ENCODE measurements at regions not wholly inside any gene's neighbourhood (a gene's known extent, or its start where the extent isn't known, plus 50 kb on each side); places are given as distances from the start of the nearest gene placed in this dataset.
"Not testable (repeated sequence)": the region's sequence is repeated elsewhere in the genome, so short reads cannot be mapped to it uniquely, and the experiment has no call there.

DNA sequence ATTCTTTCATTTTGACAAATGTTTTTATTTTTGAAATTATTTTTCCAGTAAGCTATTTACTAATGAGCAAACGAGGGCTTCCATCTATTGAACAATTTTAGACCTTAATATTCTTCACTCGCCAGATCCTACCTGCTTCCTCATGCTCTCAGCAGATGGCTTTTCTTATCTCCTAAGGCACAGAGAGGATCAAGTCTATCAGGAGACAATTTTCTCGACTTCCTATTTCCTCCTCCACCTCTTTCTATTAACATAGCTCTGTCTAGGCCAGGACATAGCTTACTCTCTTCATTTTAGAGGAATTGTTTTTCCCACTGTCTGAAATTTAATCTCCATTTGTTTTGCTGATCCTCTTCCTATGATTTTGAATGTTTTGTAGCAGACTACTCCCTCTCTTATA, 87.0 kb upstream of the MAN1A1 start:
- Histone ChIP-seq H3K4me3 (ENCODE audit: low read depth, low read length) (no peak overlapping the region), H3K27ac (no peak overlapping the region), H3K27me3 (ENCODE audit: insufficient read depth, low read depth, severe bottlenecking) (no peaks in the 10 kb centered on the region), H3K36me3 (no peaks in the 10 kb centered on the region), H3K9me3 (ENCODE audit: severe bottlenecking) (no peaks in the 10 kb centered on the region)
- no peak for DNase-seq
- TF ChIP-seq, protein P1, sequence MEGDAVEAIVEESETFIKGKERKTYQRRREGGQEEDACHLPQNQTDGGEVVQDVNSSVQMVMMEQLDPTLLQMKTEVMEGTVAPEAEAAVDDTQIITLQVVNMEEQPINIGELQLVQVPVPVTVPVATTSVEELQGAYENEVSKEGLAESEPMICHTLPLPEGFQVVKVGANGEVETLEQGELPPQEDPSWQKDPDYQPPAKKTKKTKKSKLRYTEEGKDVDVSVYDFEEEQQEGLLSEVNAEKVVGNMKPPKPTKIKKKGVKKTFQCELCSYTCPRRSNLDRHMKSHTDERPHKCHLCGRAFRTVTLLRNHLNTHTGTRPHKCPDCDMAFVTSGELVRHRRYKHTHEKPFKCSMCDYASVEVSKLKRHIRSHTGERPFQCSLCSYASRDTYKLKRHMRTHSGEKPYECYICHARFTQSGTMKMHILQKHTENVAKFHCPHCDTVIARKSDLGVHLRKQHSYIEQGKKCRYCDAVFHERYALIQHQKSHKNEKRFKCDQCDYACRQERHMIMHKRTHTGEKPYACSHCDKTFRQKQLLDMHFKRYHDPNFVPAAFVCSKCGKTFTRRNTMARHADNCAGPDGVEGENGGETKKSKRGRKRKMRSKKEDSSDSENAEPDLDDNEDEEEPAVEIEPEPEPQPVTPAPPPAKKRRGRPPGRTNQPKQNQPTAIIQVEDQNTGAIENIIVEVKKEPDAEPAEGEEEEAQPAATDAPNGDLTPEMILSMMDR (IDR thresholded peaks at IDR 0.05; ENCODE audit: low read depth, low read length) = no peak

DNA sequence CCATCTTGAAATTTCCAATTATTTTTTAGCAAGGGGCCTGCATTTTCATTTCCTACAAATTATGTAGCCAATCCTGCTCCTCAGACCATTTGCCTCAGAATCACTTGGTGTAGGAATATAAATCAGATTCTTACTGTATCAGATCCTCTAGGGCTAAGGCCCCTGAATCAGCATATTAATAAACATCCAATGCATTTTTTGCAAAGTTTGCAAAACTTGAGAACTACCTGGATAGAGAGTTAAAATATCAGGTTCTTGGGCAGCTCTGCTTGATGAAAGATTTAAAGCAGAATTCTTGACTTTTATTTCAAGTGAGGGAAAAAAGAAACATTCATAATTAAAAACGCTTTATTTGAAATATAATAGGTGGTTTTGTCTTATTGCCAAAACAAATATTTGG, 82.2 kb upstream of the MAN1A1 start:
- Histone ChIP-seq H3K27ac (no peak overlapping the region), H3K27me3 (ENCODE audit: insufficient read depth, low read depth, severe bottlenecking) (no peaks in the 10 kb centered on the region), H3K4me3 (ENCODE audit: low read depth, low read length) (no peak overlapping the region), H3K9me3 (ENCODE audit: severe bottlenecking) (no peaks in the 10 kb centered on the region), H3K36me3 (no peaks in the 10 kb centered on the region)
- DNase-seq = no peak
- TF ChIP-seq, protein P1 (IDR thresholded peaks at IDR 0.05; ENCODE audit: low read depth, low read length) = no peak

DNA sequence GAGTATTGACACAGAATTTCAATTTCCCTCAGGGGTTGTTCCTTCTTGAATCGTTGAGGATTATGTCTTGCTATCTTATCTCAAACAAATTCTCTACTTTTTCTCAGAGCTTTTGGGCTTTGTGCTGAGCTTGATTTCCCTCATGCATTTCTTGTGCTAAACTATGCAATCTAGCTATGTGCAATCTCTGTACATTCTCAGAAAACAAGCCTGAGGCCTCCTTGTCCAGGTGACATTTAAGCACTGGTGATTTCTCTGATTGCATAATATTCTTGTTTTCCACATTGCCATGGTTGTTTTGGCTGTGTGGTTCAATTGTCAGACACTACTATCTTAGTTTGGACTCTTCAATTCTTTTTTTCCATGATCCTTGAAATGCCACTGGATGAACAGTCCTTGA, 81.2 kb upstream of the MAN1A1 start:
- Histone ChIP-seq H3K27me3 (ENCODE audit: insufficient read depth, low read depth, severe bottlenecking) (no peaks in the 10 kb centered on the region), H3K9me3 (ENCODE audit: severe bottlenecking) (no peaks in the 10 kb centered on the region), H3K27ac (no peak overlapping the region), H3K4me3 (ENCODE audit: low read depth, low read length) (no peak overlapping the region), H3K36me3 (no peaks in the 10 kb centered on the region)
- TF ChIP-seq, protein P1 (IDR thresholded peaks at IDR 0.05; ENCODE audit: low read depth, low read length) = no peak
- DNase-seq = no peak

DNA sequence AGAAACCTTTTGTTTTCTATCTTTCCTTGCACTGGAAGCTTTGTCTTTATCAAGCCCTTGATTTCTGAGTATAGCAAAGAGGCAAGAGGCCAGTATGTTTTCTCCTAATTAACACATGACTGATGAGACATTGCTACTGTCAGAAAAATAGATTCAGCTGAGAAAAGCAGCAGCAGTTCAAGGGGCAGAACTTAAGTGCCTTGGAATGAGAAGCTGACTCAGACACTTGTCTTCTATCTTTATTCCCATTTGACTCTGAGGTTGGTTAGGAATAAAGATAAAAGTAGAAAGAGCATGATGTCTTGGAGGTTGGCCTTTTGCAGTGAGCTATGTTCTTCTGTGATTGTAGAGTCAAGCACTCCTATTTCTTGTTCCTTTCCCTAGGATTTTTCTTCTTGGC, 79.1 kb upstream of the MAN1A1 start:
- H3K36me3 ChIP-seq = no peaks in the 10 kb centered on the region
- H3K9me3 ChIP-seq (ENCODE audit: severe bottlenecking) = no peaks in the 10 kb centered on the region
- DNase-seq = no peak
- TF ChIP-seq, protein P1 (IDR thresholded peaks at IDR 0.05; ENCODE audit: low read depth, low read length) = no peak
- H3K27ac ChIP-seq = no peak overlapping the region
- H3K4me3 ChIP-seq (ENCODE audit: low read depth, low read length) = no peak overlapping the region
- no peaks in the 10 kb centered on the region for H3K27me3 ChIP-seq (ENCODE audit: insufficient read depth, low read depth, severe bottlenecking)

DNA sequence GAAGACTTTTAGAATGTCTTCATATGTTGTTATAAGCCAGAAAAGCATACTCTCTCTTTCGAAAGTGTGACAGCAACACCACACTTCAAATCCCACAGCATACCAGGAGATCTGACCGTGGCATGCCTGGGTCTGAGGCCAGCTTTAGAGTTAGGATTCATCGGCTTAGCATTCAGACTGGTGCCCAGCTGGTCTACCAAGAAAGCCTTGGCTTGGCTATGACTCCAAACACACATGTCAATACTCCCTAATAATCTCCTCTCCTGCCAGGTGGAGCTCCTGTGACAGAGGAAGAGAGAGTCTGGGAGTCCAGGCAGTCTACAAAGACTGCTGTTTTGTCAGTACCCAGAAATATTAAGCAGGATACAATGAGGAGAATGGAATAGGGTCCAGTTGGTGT, 77.1 kb upstream of the MAN1A1 start:
- no peaks in the 10 kb centered on the region for H3K36me3 ChIP-seq
- H3K27ac ChIP-seq = no peak overlapping the region
- no peaks in the 10 kb centered on the region for H3K9me3 ChIP-seq (ENCODE audit: severe bottlenecking)
- peak; percentile 47 for DNase-seq
- H3K4me3 ChIP-seq (ENCODE audit: low read depth, low read length) = no peak overlapping the region
- TF ChIP-seq, protein P1 (IDR thresholded peaks at IDR 0.05; ENCODE audit: low read depth, low read length) = no peak
- no peaks in the 10 kb centered on the region for H3K27me3 ChIP-seq (ENCODE audit: insufficient read depth, low read depth, severe bottlenecking)

DNA sequence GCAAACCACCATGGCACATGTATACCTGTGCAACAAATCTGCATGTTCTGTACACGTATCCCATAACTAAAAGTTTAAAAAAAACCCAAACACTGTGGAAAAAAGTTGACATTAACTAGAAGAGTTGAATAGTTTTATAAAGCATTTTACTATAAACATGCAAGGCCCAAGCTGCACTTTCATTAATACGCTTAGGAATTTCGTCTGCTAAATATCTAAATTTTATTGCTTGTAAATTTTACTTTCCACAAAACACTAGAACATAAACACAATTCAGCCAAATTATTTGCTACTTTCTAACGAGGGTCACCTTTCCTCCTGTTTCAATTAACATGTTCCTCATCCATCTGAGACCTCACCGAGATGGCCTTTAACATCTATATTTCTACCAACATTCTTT, 74.4 kb upstream of the MAN1A1 start:
- Histone ChIP-seq H3K4me3 (ENCODE audit: low read depth, low read length) (no peak overlapping the region), H3K27ac (no peak overlapping the region), H3K27me3 (ENCODE audit: insufficient read depth, low read depth, severe bottlenecking) (no peaks in the 10 kb centered on the region), H3K9me3 (ENCODE audit: severe bottlenecking) (peaks cover 3% of the 10 kb centered on the region), H3K36me3 (no peaks in the 10 kb centered on the region)
- TF ChIP-seq, protein P1 (IDR thresholded peaks at IDR 0.05; ENCODE audit: low read depth, low read length) = no peak
- no peak for DNase-seq

DNA sequence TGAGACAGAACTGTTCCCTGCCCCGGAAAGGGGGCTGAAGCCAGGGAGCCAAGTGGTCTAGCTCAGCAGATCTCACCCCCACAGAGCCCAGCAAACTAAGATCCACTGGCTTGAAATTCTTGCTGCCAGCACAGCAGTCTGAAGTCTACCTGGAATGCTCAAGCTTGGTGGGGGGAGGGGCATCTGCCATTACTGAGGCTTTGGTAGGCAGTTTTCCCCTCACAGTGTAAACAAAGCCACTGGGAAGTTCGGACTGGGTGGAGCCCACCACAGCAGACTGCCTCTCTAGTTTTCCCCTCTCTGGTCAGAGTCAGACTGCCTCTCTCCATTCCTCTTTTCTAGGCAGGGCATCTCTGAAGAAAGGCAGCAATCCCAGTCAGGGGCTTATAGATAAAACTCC, 68.5 kb upstream of the MAN1A1 start:
- H3K9me3 ChIP-seq (ENCODE audit: severe bottlenecking); DNase-seq; H3K27me3 ChIP-seq (ENCODE audit: insufficient read depth, low read depth, severe bottlenecking); H3K36me3 ChIP-seq; H3K27ac ChIP-seq; H3K4me3 ChIP-seq (ENCODE audit: low read depth, low read length): not testable (repeated sequence)
